ENCODE measurements at regions not wholly inside any gene's neighbourhood (a gene's known extent, or its start where the extent isn't known, plus 50 kb on each side); places are given as distances from the start of the nearest gene placed in this dataset.

DNA sequence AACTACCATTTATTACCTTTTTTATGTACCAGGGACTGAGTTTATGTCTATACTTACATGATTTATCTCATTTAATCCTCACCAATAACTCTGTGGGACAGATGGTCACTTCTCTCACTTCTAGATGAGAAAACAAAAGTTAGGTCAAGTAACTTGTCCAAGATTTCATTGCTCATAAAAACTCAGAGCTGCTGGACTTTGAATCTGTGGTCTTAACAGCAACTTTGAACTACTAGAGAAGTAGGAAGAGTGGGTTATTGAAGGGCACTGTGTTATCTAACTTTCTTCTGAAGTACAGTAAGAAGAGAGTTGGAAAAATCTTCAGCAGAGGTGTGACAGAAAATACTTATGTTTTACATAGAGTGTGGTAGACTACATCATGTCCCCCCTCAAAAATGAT is 214.2 kb upstream of the BMPER start:
- no peaks in the 10 kb centered on the region for H3K27me3 ChIP-seq (replicated peaks)
- H3K9me3 ChIP-seq (replicated peaks) = no peaks in the 10 kb centered on the region
- DNase-seq (ENCODE audit: low read depth in 1 of 2, low spot score in 2 of 2) = no peak
- no peaks in the 10 kb centered on the region for H3K36me3 ChIP-seq
- no peak overlapping the region for H3K4me3 ChIP-seq
- H3K27ac ChIP-seq = no peak overlapping the region
- peaks cover 9% of the 10 kb centered on the region; the same call in 1 of the 2 replicates for H3K4me1 ChIP-seq (replicated peaks)

- no peaks in the 10 kb centered on the region for H3K9me3 ChIP-seq (replicated peaks)
- DNase-seq (ENCODE audit: low read depth in 1 of 2, low spot score in 2 of 2) = no peak
- H3K4me1 ChIP-seq (replicated peaks) = peaks cover 9% of the 10 kb centered on the region; the same call in 1 of the 2 replicates
- H3K36me3 ChIP-seq = no peaks in the 10 kb centered on the region
- H3K27me3 ChIP-seq (replicated peaks) = no peaks in the 10 kb centered on the region
- no peak overlapping the region for H3K27ac ChIP-seq
- H3K4me3 ChIP-seq = no peak overlapping the region
These were observed 212.4 kb upstream of the BMPER start for GRCh38 chr7:33692956-33693355.

- no peaks in the 10 kb centered on the region for H3K27me3 ChIP-seq (replicated peaks)
- no peak overlapping the region for H3K27ac ChIP-seq
- H3K4me1 ChIP-seq (replicated peaks) = peaks cover 9% of the 10 kb centered on the region; the same call in 1 of the 2 replicates
- H3K4me3 ChIP-seq = no peak overlapping the region
- H3K9me3 ChIP-seq (replicated peaks) = no peaks in the 10 kb centered on the region
- no peak for DNase-seq (ENCODE audit: low read depth in 1 of 2, low spot score in 2 of 2)
- no peaks in the 10 kb centered on the region for H3K36me3 ChIP-seq
These were observed 211.3 kb upstream of the BMPER start for GRCh38 chr7:33694006-33694405.

GRCh38 chr7:33697616-33698015 is 207.7 kb upstream of the BMPER start:
- Histone ChIP-seq H3K9me3 (replicated peaks) (peaks cover 10% of the 10 kb centered on the region), H3K27me3 (replicated peaks) (no peaks in the 10 kb centered on the region), H3K27ac (no peak overlapping the region), H3K4me1 (replicated peaks) (peaks cover 8% of the 10 kb centered on the region; the same call in 1 of the 2 replicates), H3K4me3 (no peak overlapping the region), H3K36me3 (no peaks in the 10 kb centered on the region)
- DNase-seq (ENCODE audit: low read depth in 1 of 2, low spot score in 2 of 2) = no peak

- H3K27ac ChIP-seq = no peak overlapping the region
- DNase-seq (ENCODE audit: low read depth in 1 of 2, low spot score in 2 of 2) = no peak
- H3K36me3 ChIP-seq = no peaks in the 10 kb centered on the region
- no peaks in the 10 kb centered on the region for H3K27me3 ChIP-seq (replicated peaks)
- no peak overlapping the region for H3K4me3 ChIP-seq
- peaks cover 3% of the 10 kb centered on the region; the same call in 1 of the 2 replicates for H3K4me1 ChIP-seq (replicated peaks)
- peaks cover 10% of the 10 kb centered on the region for H3K9me3 ChIP-seq (replicated peaks)
These were observed 207.3 kb upstream of the BMPER start for GRCh38 chr7:33698041-33698440.

DNA sequence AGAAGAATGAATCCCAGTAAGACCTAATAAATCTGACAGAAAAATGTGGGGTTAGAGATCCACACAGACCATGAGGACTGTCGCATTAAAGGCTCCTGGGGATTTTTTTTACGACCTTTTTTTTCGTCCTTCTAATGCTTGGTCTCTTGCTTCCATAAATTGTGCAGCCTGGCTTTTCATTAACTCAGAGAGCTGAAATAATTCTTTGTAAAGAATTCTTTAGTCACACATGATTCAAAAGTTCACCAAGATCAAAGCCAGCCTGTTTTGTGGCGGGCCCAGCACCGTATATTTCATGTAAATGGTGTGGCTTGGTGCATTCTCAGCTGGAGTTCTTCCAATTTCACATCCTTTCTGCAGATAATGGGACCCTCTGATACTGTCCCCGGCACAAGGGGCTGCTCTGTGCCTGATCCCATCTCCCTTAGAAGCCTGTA is 206.6 kb upstream of the BMPER start:
- no peak for DNase-seq (ENCODE audit: low read depth in 1 of 2, low spot score in 2 of 2)
- H3K27me3 ChIP-seq (replicated peaks) = no peaks in the 10 kb centered on the region
- H3K4me3 ChIP-seq = no peak overlapping the region
- H3K4me1 ChIP-seq (replicated peaks) = no peaks in the 10 kb centered on the region
- peaks cover 10% of the 10 kb centered on the region for H3K9me3 ChIP-seq (replicated peaks)
- no peak overlapping the region for H3K27ac ChIP-seq
- no peaks in the 10 kb centered on the region for H3K36me3 ChIP-seq

- no peaks in the 10 kb centered on the region for H3K4me1 ChIP-seq (replicated peaks)
- no peaks in the 10 kb centered on the region for H3K36me3 ChIP-seq
- H3K27ac ChIP-seq = no peak overlapping the region
- peaks cover 10% of the 10 kb centered on the region for H3K9me3 ChIP-seq (replicated peaks)
- DNase-seq (ENCODE audit: low read depth in 1 of 2, low spot score in 2 of 2) = no peak
- H3K4me3 ChIP-seq = no peak overlapping the region
- no peaks in the 10 kb centered on the region for H3K27me3 ChIP-seq (replicated peaks)
These were observed 205.1 kb upstream of the BMPER start for GRCh38 chr7:33700001-33700899.

GRCh38 chr7:33701189-33701740 is 204.1 kb upstream of the BMPER start:
- DNase-seq (ENCODE audit: low read depth in 1 of 2, low spot score in 2 of 2) = no peak
- no peak overlapping the region for H3K27ac ChIP-seq

DNA sequence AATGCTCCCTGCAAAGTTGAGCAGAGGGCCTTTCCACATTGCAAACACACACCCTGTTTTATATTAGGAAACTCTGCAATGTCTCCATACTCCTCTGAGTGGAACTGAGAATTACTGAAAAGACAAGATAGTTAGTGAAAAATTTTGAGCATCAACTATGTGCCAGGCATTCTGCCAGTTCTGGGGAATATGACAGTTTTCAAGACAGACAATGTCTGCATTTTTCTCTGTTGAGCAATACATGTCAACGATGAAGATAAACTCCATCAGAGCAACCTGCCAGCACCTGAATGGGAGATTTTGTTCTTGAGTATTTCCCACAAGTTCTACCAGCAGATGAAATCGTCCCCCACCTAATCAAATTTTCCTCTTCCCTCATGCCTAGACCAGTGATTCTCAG is 203.4 kb upstream of the BMPER start:
- Histone ChIP-seq H3K27me3 (replicated peaks) (0 out of 2 replicates have a peak, but pooled peaks cover 3% of the 10 kb centered on the region), H3K4me3 (no peak overlapping the region), H3K9me3 (replicated peaks) (peaks cover 10% of the 10 kb centered on the region), H3K4me1 (replicated peaks) (no peaks in the 10 kb centered on the region), H3K36me3 (no peaks in the 10 kb centered on the region), H3K27ac (no peak overlapping the region)
- no peak for DNase-seq (ENCODE audit: low read depth in 1 of 2, low spot score in 2 of 2)

More at GRCh38 chr7:33701189-33701740, 204.1 kb upstream of the BMPER start:
- no peaks in the 10 kb centered on the region for H3K4me1 ChIP-seq (replicated peaks)
- H3K27me3 ChIP-seq (replicated peaks) = no peaks in the 10 kb centered on the region
- H3K36me3 ChIP-seq = no peaks in the 10 kb centered on the region
- peaks cover 10% of the 10 kb centered on the region for H3K9me3 ChIP-seq (replicated peaks)
- no peak overlapping the region for H3K4me3 ChIP-seq

GRCh38 chr7:33702514-33703054 is 202.8 kb upstream of the BMPER start:
- H3K36me3 ChIP-seq = no peaks in the 10 kb centered on the region

DNA sequence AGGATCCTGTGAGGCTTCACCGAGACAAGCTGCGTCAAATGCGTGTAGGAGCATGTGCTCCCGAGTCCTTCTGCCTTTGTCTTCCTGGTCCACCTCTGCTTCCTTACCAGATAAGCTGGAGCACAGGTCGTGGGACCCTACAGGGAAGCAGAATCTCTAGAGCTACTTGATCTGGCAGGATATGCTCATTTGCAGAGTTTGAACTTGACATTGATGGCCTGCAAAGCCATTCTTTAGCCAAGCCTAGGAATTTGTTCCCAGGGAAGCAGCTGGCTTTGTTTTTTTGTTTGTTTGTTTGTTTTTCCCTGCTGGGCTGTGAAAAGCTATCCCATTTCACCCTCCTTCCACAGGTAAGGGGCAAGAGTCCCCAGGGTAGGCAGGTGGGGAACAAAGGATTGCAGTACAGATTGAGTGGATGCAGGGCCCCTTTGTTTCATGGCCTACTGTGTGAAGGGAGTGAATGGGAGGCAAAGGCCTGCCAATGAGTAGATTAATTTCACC is 200.0 kb upstream of the BMPER start:
- Histone ChIP-seq H3K9me3 (replicated peaks) (peaks cover 10% of the 10 kb centered on the region), H3K27ac (no peak overlapping the region), H3K4me3 (no peak overlapping the region), H3K27me3 (replicated peaks) (0 out of 2 replicates have a peak, but pooled peaks cover 4% of the 10 kb centered on the region), H3K36me3 (no peaks in the 10 kb centered on the region), H3K4me1 (replicated peaks) (no peaks in the 10 kb centered on the region)
- no peak for DNase-seq (ENCODE audit: low read depth in 1 of 2, low spot score in 2 of 2)

More at GRCh38 chr7:33702514-33703054, 202.8 kb upstream of the BMPER start:
- no peak for DNase-seq (ENCODE audit: low read depth in 1 of 2, low spot score in 2 of 2)
- Histone ChIP-seq H3K27ac (no peak overlapping the region), H3K4me3 (no peak overlapping the region), H3K4me1 (replicated peaks) (no peaks in the 10 kb centered on the region), H3K27me3 (replicated peaks) (0 out of 2 replicates have a peak, but pooled peaks cover 4% of the 10 kb centered on the region), H3K9me3 (replicated peaks) (peaks cover 10% of the 10 kb centered on the region)

GRCh38 chr7:33706186-33706585 is 199.2 kb upstream of the BMPER start:
- Histone ChIP-seq H3K27me3 (replicated peaks) (0 out of 2 replicates have a peak, but pooled peaks cover 4% of the 10 kb centered on the region), H3K27ac (no peak overlapping the region), H3K4me3 (no peak overlapping the region), H3K4me1 (replicated peaks) (no peaks in the 10 kb centered on the region), H3K9me3 (replicated peaks) (peaks cover 6% of the 10 kb centered on the region; the same call in 1 of the 2 replicates), H3K36me3 (no peaks in the 10 kb centered on the region)
- DNase-seq (ENCODE audit: low read depth in 1 of 2, low spot score in 2 of 2) = no peak

DNA sequence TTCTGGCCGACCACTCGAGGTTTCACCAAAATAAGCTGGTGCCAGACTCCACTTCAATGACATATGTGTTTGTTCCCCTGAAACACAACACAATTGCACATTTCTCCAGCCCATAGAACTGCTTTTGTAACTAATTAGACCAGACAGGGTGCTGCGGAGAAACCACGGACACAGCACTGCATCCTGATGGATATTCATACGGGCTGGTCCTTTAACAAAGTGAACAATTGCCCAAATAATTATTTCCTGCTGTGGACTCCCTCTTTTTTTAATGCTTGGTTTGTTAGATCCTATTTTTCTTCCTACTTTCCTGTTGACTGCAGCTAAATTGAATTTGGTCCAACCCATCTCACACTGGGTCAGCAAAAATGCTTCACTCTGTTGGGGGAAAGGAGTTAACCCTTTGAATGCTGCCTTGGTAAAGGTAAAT is 198.6 kb upstream of the BMPER start:
- 0 out of 2 replicates have a peak, but pooled peaks cover 4% of the 10 kb centered on the region for H3K27me3 ChIP-seq (replicated peaks)
- no peaks in the 10 kb centered on the region for H3K9me3 ChIP-seq (replicated peaks)
- H3K4me1 ChIP-seq (replicated peaks) = no peaks in the 10 kb centered on the region
- H3K27ac ChIP-seq = no peak overlapping the region
- no peaks in the 10 kb centered on the region for H3K36me3 ChIP-seq
- H3K4me3 ChIP-seq = no peak overlapping the region
- no peak for DNase-seq (ENCODE audit: low read depth in 1 of 2, low spot score in 2 of 2)

Data from SJSA1 (cell line).